ENCODE measurements at regions not wholly inside any gene's neighbourhood (a gene's known extent, or its start where the extent isn't known, plus 50 kb on each side); places are given as distances from the start of the nearest gene placed in this dataset.

GRCh38 chr12:108039794-108040193, 89.3 kb upstream of the WSCD2 start:
- TF ChIP-seq CTCF (IDR thresholded peaks at IDR 0.05), result no peak
- TF ChIP-seq POLR2A (IDR thresholded peaks at IDR 0.05), result no peak
- TF ChIP-seq POLR2AphosphoS5 (IDR thresholded peaks at IDR 0.05), result no peak
